GM12864 (cell line): ENCODE measurements at regions not wholly inside any gene's neighbourhood (a gene's known extent, or its start where the extent isn't known, plus 50 kb on each side); places are given as distances from the start of the nearest gene placed in this dataset.
A peak's percentile ranks its signal among the peaks of the same experiment; 100 is the strongest.

Experiments used
- DNase-seq: peaks from one replicate; pipeline ENCODE4 v3.0.0-alpha.2; 2011; ENCODE audit warnings: low read depth
- H3K4me3 ChIP-seq: 2 replicates; pipeline ENCODE4 v1.5.1; 2011; ENCODE audit warnings: mild to moderate bottlenecking, low read depth, low read length, control low read depth
- CTCF ChIP-seq: IDR thresholded peaks from 2 replicates; pipeline ENCODE4 v1.5.1; 2011; ENCODE audit warnings: low read depth, mild to moderate bottlenecking, moderate library complexity, low read length, control low read depth, inconsistent platforms; ENCODE audit errors: missing control alignments

GRCh38 chr18:65093346-65093745 is 657.5 kb upstream of the CDH7 start:
- TF ChIP-seq CTCF, result no peak
- H3K4me3 ChIP-seq, result no peak overlapping the region
- no peak for DNase-seq

GRCh38 chr18:65091744-65092329 is 659.0 kb upstream of the CDH7 start:
- H3K4me3 ChIP-seq, result no peak overlapping the region
- DNase-seq, result no peak
- peak; percentile 38 for TF ChIP-seq CTCF

- no peak overlapping the region for H3K4me3 ChIP-seq
- no peak for TF ChIP-seq CTCF
- no peak for DNase-seq
These were observed 667.9 kb upstream of the CDH7 start for GRCh38 chr18:65082907-65083306.

- no peak for TF ChIP-seq CTCF
- DNase-seq, result no peak
- no peak overlapping the region for H3K4me3 ChIP-seq
These were observed 669.0 kb upstream of the CDH7 start for GRCh38 chr18:65081786-65082185.

GRCh38 chr18:65073060-65073550 is 677.7 kb upstream of the CDH7 start:
- DNase-seq, result no peak

GRCh38 chr18:65057439-65058083 is 693.3 kb upstream of the CDH7 start:
- no peak for DNase-seq
- no peak overlapping the region for H3K4me3 ChIP-seq
- no peak for TF ChIP-seq CTCF

More at GRCh38 chr18:65073060-65073550, 677.7 kb upstream of the CDH7 start:
- TF ChIP-seq CTCF, result no peak
- H3K4me3 ChIP-seq, result no peak overlapping the region

- no peak for TF ChIP-seq CTCF
- DNase-seq, result no peak
- H3K4me3 ChIP-seq, result no peak overlapping the region
These were observed 694.2 kb upstream of the CDH7 start for GRCh38 chr18:65056575-65056974.
